ENCODE measurements at regions not wholly inside any gene's neighbourhood (a gene's known extent, or its start where the extent isn't known, plus 50 kb on each side); places are given as distances from the start of the nearest gene placed in this dataset.

DNA sequence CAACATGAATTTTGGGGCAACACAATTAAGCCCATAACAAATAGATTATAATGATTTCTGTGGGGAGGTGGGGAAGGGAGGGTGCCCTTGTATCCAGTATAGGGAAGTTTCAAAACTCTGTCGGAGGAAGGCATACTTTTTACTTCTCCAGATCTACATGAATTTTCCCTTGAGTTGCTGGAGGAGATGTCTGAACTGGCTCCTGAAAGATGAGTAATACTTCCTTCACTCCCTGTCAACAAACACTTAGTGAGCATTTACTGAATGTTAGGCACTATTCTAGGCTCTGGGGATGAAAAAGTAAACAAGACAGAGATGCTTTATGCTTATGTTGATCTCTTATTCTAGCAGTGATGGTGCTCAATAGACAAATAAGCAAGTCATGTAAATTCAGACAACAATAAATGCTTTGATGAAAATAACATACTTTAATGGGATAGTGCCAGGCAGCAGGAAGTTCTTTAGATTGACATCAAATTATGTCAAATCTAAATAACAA lies 197.9 kb upstream of the ANKH start:
- TF ChIP-seq, protein P1, sequence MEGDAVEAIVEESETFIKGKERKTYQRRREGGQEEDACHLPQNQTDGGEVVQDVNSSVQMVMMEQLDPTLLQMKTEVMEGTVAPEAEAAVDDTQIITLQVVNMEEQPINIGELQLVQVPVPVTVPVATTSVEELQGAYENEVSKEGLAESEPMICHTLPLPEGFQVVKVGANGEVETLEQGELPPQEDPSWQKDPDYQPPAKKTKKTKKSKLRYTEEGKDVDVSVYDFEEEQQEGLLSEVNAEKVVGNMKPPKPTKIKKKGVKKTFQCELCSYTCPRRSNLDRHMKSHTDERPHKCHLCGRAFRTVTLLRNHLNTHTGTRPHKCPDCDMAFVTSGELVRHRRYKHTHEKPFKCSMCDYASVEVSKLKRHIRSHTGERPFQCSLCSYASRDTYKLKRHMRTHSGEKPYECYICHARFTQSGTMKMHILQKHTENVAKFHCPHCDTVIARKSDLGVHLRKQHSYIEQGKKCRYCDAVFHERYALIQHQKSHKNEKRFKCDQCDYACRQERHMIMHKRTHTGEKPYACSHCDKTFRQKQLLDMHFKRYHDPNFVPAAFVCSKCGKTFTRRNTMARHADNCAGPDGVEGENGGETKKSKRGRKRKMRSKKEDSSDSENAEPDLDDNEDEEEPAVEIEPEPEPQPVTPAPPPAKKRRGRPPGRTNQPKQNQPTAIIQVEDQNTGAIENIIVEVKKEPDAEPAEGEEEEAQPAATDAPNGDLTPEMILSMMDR (conservative IDR thresholded peaks at IDR 0.05; ENCODE audit: low read depth, low read length) = no peak
- TF ChIP-seq CEBPB (IDR thresholded peaks at IDR 0.05; ENCODE audit: low read depth, low read length) (no peak), POLR2A (IDR thresholded peaks at IDR 0.05; ENCODE audit: low read depth, low read length) (no peak), RCOR1 (IDR thresholded peaks at IDR 0.05; ENCODE audit: insufficient replicate concordance, low read length) (no peak), BHLHE40 (IDR thresholded peaks at IDR 0.05; ENCODE audit: low read depth, low read length) (no peak), NFE2L2 (IDR thresholded peaks at IDR 0.05; ENCODE audit: low read depth, low read length) (no peak), SMC3 (IDR thresholded peaks at IDR 0.05; ENCODE audit: low read depth, low read length) (no peak)
- TF ChIP-seq, protein P2, sequence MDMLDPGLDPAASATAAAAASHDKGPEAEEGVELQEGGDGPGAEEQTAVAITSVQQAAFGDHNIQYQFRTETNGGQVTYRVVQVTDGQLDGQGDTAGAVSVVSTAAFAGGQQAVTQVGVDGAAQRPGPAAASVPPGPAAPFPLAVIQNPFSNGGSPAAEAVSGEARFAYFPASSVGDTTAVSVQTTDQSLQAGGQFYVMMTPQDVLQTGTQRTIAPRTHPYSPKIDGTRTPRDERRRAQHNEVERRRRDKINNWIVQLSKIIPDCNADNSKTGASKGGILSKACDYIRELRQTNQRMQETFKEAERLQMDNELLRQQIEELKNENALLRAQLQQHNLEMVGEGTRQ (IDR thresholded peaks at IDR 0.05; ENCODE audit: low read depth, low read length) = no peak

Data from IMR-90 (cell line).